UCSD-AML1 (cell line): ENCODE measurements at regions not wholly inside any gene's neighbourhood (a gene's known extent, or its start where the extent isn't known, plus 50 kb on each side); places are given as distances from the start of the nearest gene placed in this dataset.
"Not testable (repeated sequence)": the region's sequence is repeated elsewhere in the genome, so short reads cannot be mapped to it uniquely, and the experiment has no call there.

Experiments
- DNase-seq: peaks from one replicate; lab custom pipeline; 2025; ENCODE audit not compliant: unreplicated experiment; lab: John Stamatoyannopoulos, UW

DNA sequence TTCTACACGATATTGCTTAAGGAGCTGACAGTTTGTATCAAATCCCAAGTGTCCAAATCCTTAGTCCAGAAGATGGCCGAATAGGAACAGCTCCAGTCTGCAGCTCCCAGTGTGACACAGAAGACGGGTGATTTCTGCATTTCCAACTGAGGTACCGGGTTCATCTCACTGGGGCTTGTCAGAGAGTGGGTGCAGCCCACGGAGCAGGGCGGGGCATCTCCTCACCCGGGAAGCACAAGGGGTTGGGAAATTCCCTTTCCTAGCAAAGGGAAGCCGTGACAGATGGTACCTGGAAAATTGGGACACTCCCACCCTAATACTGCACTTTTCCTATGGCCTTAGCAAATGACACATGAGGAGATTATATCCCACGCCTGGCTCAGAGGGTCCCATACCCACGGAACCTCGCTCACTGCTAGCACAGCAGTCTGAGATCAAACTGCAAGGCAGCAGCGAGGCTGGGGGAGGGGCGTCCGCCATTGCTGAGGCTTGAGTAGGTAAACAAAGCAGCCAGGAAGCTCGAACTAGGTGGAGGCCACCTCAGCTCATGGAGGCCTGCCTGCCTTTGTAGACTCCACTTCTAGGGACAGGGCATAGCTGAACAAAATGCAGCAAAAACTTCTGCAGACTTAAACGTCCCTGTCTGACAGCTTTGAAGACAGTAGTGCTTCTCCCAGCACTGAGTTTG, 162.3 kb upstream of the MAP2 start:
- DNase-seq = not testable (repeated sequence)

DNA sequence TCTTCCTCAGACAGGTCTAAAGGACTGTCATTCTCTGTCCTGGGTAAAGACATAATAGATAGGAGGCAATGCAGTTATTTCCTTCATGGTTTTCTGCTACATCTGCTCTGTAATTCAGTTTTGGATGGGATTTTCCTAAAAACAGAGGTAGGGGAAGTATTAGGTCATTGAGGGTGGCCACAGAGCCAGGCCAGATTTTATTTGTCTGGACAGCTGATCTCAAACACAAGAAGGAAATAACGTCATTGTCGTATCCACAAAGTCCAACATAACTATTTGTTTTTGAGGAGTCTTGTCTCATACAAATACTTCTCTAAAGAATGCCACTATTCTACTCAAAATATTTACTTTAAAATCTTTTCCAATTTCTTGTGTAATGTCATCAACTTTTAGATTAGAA, 154.8 kb upstream of the MAP2 start:
- no peak for DNase-seq

DNA sequence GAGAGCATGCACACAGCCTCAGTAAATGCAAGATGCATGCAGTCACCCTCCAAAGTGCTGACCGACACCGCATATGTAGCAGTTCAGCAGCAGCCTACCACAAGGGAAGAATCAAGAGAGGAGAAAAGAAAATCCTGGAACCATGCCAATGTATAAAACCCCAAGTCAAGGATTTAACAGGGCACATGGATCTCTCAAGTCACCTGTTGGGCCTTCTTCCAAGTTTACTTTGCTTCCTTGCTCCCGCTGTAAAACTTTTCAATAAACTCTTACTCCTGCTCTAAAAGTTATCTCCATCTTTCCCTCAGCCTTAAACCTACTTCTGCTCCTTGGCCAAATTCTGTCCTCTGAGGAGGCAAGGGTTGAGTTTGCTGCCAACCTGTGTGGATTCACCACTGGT, 147.8 kb upstream of the MAP2 start:
- DNase-seq = no peak

DNA sequence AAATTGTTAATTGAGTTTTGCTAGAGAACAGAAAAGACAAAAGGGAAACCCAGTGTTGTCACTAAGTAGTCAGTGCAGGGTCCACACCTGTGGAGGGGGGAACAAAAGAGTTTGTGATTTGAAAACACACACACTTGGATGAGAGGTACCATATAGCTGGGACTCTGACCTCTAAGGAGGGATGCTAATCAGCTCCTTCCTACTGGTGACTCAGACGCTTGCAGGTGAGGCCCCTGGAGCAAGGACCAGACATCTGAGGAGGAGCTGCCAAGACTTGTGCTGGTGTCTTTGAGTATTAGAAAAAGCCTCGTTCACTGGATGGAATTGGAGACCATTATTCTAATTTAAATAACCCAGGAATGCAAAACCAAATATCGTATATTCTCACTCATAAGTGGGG, 146.4 kb upstream of the MAP2 start:
- DNase-seq = no peak

DNA sequence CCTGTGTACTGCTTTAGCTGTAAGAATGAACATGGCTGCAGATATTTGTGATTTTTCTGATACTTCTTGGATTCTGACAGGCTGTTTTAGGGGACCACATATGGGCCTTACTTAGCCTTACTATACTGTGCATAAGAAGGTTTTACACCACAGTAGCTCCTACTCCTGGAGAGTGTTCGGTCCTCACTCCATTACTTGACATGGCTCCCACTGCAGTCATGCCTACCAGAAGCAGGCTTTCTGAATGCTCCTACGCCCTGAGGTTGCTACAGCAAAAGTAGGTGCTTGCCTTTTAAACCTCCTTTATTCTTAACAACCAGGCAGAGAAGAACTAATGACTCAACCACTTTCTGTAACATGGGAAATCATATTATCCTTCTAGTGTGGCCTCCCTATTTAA, 125.2 kb upstream of the MAP2 start:
- DNase-seq = no peak

DNA sequence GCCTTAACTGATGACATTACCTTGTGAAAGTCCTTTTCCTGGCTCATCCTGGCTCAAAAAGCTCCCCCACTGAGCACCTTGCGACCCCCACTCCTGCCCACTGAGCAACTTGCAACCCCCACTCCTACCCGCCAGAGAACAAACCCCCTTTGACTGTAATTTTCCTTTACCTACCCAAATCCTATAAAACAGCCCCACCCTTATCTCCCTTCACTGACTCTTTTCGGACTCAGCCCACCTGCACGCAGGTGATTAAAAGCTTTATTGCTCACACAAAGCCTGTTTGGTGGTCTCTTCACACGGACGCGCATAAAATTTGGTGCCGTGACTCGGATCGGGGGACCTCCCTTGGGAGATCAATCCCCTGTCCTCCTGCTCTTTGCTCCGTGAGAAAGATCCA, 124.4 kb upstream of the MAP2 start:
- DNase-seq = not testable (repeated sequence)

DNA sequence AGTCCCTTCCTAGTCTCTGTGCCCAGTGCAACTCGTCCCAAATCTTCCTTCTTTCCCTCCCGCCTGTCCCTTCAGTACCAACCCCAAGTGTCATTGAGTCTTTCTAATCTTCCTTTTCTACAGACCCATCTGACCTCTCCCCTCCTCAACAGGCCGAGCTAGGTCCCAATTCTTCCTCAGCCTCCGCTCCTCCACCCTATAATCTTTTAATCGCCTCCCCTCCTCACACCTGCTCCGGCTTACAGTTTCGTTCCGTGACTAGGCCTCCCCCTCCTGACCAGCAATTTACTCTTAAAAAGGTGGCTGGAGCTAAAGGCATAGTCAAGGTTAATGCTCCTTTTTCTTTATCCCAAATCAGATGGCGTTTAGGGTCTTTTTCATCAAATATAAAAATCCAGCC, 123.1 kb upstream of the MAP2 start:
- DNase-seq = not testable (repeated sequence)

DNA sequence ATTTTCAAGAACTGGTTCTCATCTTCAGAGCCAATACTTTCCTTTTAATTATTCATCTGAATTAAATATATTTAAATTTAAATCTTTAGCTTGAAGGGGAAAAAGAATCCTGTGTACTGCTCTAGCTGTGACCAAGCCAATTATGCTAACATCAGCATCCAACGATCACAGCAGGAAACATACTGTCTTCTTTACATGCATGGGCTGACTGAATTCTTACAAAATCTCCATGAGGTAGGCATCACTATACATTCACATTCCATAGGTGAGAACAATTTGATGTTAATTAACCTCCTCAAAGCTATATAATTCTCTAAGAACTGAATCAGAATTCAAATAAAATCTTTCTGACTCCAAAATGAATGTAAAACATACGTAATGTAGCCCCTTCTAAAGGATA, 118.8 kb upstream of the MAP2 start:
- no peak for DNase-seq

DNA sequence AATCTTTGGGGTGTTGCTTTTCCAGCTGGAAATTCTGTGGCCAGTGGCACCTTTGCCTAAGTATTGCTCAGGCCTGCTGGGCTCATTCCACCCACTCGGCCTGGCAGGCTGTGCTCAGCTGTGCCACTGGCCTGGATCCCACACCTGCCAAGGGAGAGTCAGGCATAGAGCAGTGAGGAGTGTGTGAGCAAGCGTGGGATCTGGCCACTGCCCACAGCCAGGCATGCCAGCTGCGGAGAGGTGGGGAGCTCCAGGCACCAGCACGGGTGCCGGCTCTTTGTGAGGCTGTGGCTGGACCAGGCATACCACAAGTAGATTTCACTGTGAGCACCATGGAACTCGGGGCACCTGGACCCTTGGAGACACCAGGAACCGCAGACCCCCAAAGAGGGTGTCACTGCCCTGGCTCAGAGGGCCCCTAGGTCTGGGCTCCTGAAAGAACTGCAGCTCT, 118.1 kb upstream of the MAP2 start:
- DNase-seq = no peak

DNA sequence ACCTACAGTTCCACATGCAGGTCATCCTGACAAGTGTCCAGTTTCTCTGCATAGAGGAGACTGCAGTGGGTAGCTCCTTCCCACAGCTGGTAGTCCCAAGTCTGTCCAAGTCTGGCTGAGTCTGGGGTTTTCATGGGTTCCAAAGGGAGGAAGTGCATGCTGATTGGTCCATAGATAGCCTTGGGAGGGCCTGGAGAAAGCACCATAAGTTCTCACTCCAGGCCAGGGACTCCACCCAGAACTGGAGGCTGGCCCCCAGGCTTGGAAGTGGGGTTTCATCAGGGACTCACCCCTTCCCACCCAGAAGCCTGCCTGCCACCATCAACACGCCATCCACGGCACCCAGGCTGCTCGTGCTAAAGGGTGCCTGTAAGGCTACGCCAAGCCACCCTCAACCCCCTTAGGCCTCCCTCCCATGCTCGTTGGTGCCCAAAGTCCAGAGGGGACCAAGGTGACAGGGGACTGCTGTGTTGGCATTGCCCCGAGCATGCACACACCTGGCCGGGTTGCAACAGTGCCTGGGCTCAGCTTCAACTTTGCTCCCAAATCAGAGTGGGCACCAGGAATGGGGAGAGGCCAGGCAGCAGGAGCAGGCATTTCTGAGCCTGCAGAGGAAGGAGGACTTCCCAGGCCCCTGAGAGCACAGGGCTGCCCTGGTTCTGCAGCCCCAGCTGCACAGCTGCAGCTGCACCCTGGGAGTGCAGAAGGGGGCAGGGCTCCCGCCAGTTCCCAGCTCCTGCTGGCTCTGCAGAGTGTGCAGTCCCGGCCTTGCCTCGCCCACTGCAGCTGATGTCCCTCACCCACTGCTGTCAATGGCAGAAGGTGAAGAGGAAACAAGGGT, 116.5 kb upstream of the MAP2 start:
- DNase-seq = no peak

DNA sequence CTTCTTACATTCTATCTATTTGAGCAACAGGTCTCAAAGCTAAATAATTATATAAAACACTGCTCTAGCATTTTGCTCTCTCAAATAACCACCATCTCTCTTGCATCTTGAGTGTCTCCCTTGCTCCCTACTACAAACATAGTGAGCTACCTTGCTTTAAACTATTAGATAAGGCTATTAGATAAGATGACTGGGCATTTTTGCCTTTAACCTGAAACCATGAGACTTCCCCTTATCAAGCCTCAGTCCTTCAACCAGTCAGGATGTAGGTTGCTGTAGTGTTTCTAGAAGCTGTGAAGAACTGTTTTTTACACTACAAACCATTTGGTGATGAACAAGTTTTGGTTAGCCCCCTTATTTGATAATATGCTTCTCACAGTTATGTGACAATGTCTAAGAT, 115.4 kb upstream of the MAP2 start:
- no peak for DNase-seq

DNA sequence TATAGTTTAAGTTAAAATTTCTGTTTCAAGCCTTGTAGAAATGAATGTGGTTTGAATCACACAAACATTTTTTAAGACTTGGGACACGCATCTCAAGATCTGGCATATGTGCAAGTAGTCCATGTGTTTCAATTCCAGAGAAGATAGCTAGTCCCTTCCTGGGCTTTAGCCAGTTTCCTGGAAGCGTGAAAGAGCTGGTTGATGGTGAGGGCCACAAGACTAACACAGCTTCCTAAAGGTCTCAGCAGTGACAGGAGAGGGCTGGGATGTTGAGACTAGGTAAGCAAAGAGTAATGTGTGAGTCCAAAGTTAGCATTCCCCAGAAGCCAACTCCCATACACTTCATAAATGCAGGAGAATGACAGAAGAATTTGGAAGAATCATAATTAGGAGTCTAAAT, 111.9 kb upstream of the MAP2 start:
- DNase-seq = no peak

DNA sequence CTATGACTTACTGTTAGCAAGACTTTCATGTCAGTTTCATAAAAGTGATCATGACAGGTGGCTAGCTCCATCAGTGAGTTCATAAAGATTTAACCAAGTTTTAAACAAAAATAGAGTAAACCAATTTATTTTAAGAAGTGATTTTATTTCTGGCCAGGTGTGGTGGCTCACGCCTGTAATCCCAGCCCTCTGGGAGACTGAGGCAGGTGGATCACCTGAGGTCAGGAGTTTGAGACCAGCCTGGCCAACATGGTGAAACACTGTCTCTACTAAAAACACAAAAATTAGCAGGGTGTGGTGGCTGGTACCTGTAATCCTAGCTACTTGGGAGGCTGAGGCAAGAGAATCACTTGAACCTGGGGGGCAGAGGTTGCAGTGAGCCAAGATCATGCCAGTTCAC, 111.4 kb upstream of the MAP2 start:
- not testable (repeated sequence) for DNase-seq

DNA sequence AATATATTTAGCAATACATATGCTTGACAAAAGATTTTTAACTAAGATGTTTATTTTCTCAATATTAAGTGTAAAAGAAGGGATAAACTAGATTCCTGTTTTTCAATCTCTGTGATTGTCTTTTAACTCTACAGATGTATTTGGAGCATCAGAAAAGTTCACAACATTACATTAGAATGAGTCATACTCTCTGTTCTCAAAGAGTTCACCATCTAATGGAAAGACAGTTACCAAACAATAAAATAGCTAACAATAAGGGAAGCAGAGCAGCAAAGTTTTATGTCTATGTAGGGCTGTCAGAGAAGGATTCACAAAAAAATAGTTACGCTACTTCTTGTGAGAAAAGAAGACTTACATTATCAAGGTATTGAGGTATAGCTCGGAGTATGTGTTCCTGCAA, 109.2 kb upstream of the MAP2 start:
- DNase-seq = no peak

DNA sequence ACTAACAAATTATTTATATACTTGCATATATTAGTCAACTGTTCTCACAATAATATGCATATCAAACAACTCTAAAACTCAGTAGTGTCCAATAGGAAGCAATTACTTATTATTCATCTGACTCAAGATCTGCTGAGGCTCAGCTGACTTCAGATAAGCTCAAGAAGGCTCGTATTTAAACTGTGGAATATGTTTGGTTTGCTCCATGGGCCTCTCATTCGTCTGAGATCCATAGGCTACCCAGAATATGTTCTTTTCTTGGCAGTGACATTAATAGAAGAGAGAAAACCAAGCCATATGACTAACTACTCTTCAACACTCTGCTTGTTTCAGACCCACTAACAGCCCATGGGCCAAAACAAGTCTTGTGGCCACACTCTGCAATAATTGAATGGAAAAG, 107.7 kb upstream of the MAP2 start:
- no peak for DNase-seq

DNA sequence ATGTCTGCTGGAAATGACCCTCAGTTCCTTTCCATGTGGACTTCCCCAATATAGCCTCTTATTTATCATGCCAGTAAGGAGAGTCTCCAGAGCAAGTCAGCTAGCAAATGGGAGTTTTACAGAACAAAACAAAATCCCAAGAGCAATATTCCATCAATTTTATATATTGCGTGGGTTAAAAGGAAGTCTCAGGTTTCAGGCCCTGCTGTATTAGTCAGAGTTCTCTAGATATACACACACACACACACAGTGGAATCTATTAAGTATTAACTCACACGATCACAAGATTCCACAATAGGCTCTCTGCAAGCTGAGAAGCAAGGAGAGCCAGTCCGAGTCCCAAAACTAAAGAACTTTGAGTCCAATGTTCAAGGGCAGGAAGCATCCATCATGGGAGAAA, 102.8 kb upstream of the MAP2 start:
- DNase-seq = no peak

DNA sequence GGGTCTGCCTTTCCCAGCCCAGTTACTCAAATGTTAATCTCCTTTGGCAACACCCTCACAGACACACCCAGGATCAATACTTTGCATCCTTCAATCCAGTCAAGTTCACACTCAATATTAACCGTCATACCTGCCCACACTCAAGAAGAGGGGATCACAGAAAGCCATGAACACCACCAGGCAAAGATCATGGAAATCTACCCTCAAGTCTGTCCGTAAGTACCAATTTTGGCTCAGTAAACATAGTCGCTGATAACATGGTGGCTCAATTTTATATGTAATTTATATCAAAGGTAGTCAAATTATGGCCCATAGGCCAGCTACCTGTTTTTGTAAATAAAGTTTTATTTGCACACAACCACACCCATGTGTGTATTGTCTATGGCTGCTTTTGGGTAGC, 102.3 kb upstream of the MAP2 start:
- DNase-seq = no peak

DNA sequence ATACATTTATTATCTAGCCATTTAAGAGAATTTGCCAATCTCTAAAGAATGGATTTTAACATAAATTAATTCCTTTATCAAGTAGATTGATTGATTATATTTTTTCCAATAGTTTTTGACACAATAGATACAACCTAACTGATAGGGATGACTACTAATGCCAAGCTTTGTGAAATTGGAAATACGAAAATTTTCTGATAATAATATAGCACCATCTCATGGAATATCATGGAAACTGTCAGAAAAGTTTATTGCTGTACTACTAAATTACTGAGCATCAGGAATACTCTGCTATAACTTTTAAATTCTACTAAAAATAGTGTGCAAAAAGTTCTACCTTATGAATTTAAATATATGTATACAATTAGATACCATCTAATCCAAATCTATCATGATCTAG, 101.8 kb upstream of the MAP2 start:
- no peak for DNase-seq

DNA sequence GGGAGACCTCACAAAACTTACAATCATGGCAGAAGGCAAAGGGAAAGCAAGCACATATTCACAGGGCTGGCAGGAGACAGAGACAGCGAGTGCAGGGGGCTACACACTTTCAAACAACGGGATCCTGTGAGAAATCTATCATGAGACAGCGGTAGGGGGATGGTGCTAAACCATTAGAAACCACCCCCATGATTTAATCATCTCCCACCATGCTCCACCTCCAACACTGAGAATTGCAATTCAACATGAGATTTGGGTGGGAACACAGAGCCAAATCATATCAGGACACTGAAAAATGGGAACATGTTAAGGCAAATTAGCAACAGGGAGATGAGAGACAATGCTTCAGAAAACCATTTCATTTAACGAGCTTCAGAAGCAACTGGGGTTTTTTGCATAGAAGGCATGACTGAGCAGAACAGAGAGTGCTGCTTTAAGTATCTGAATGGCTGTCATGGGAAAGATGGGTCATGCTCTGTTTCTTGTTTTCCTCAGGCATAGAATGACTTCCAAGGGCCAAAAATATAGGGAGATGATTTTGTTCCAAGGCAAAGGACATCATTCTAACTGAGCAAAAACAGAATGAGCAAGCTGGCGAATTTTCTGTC, 100.8 kb upstream of the MAP2 start:
- no peak for DNase-seq

DNA sequence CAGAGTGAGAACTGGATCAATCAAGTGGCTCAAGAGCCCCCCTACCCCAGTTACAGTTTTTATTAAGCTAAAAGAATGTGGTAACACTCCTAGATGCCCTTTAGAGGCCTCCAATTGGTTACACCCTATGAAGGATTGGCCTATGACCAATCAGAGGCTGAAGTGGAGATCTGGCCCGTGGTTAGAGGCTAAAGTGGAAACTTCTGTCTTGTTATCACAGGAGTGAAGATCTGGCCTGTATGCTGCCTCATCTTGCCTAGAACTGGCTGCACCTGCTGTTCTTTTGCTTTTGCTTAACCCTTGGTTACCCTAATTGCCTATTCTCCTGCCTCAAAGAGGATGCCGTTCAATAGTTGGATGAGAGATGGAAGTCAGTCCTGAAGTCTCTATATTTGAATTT, 100.1 kb upstream of the MAP2 start:
- no peak for DNase-seq

DNA sequence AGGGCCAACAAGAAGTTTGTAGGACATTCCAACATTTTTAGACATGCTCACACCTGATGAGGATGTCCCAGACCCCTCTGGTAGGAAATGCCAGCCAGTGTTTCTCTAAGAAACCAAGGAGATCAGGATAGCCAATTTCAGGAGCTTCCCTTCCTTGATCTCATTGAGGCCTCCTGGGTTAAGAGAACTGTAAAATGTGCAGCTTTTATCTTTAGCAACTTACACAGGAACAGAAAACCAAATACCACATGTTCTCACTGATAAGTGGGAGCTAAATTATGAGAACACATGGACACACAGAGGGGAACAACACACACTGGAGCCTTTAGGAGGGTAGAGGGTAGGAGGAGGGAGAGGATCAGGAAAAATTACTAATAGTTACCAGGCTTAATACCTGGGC, 99.6 kb upstream of the MAP2 start:
- DNase-seq = no peak

DNA sequence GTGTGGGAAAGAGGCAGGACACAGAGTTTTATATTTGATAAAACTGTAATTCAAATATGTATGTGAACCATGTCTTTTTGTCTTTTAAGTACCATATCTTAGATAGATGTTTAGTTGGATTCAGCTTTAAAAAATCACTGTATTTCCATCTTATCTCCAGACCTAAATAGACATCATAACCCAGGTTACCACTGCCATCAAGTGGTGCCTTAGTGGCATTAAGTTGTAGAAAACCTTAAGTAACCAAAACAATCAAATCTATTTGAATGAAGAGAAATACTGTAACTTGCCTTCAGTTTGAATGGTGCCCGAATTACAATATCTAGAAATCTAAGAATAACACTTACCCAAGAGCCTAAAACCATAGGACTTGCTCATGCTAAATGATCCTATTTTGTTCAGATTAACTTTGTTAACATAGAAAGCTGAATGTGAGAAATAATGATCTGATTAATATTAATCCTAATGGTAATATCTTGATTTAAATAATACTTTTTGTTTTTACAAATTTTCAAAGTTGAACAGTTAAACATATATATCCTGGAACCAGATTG, 92.5 kb upstream of the MAP2 start:
- no peak for DNase-seq
